Ovary (tissue), 7 donors: ENCODE measurements at regions not wholly inside any gene's neighbourhood (a gene's known extent, or its start where the extent isn't known, plus 50 kb on each side); places are given as distances from the start of the nearest gene placed in this dataset.

Experiments used
- DNase-seq, 5 donors: peaks; one replicate each; pipeline ENCODE4 v3.0.0-alpha.2; 2019 to 2020
- H3K27ac ChIP-seq, 2 donors: fragments of 200-600 bp; one replicate each; pipeline versions ENCODE4 v1.5.1 to v1.8.0; 2019 to 2022
- H3K27me3 ChIP-seq: fragments of 200-600 bp; one replicate; pipeline ENCODE4 v1.8.0; 2022
- H3K36me3 ChIP-seq: fragments of 200-600 bp; sonication (generic); one replicate; pipeline ENCODE4 v1.5.1; 2019
- H3K4me1 ChIP-seq: one replicate; pipeline ENCODE4 v1.8.1; 2013; ENCODE audit warnings: mild to moderate bottlenecking, moderate library complexity; ENCODE audit not compliant: insufficient read depth
- H3K4me3 ChIP-seq: fragments of 200-600 bp; sonication (generic); one replicate; pipeline ENCODE4 v1.5.1; 2017
- H3K9me3 ChIP-seq, 2 donors: fragments of 200-600 bp in 1 of 2; sonication (generic) in 1 of 2; one replicate each; pipeline versions ENCODE4 v1.5.1 to v1.8.1; 2013 to 2019; ENCODE audit warnings: mild to moderate bottlenecking in 1 of 2, moderate library complexity in 1 of 2
- CTCF ChIP-seq, 3 donors: fragments of 450-650 bp in 2 of 3; fragments of 200-600 bp in 1 of 3; IDR thresholded peaks; one replicate each; pipeline versions ENCODE4 v1.5.1 to v1.8.0; 2016 to 2022; ENCODE audit warnings: antibody characterized with exemption in 3 of 3, mild to moderate bottlenecking in 1 of 3
- EP300 ChIP-seq: sonication (generic); formaldehyde crosslinking; IDR thresholded peaks from one replicate; pipeline ENCODE4 v1.6.1; 2017; ENCODE audit warnings: antibody characterized with exemption
- POLR2A ChIP-seq: fragments of 450-650 bp; IDR thresholded peaks from one replicate; pipeline ENCODE4 v1.6.1; 2017; ENCODE audit warnings: antibody characterized with exemption, mild to moderate bottlenecking, moderate library complexity
- WGBS, 3 donors: extraction: QIAGEN DNeasy Blood & Tissue Kit in 1 of 3; methylation state at CpG; one replicate each; pipeline versions ENCODE4 v1.1.5 to v1.1.7; 2013 to 2017; 5-methylcytosine and 5-hydroxymethylcytosine counted together
- intact Hi-C, 4 donors: fragments of 100-400 bp; cut with DNase I; formaldehyde crosslinking; loops; one replicate each; pipeline versions ENCODE4 v1.11.0 to v1.15.1; 2022 to 2023
- donor health status: DM: no; HTN: no; CAD: no; lungs with moderate emphysema.
- donor health status: DM: no; HTN: no; CAD: no.
- donor health status: Bipolar disorder and iron deficiency.
- donor health status: DM: no; HTN: no; CAD: no.
- donor health status: DM: yes; HTN: yes; CAD: no.

- H3K9me3 ChIP-seq: no peaks in the 10 kb centered on the region
- H3K36me3 ChIP-seq: no peaks in the 10 kb centered on the region
- peaks cover 2% of the 10 kb centered on the region for H3K4me1 ChIP-seq
- no peak overlapping the region for H3K4me3 ChIP-seq
- no peak for DNase-seq
- H3K27me3 ChIP-seq: no peaks in the 10 kb centered on the region
- 89 to 95% (median 89%) methylated on average over 3 of the region's 3 CpGs for WGBS, 3 donors
- intact Hi-C loops: no loop called here
- H3K27ac ChIP-seq: no peak overlapping the region
- TF ChIP-seq POLR2A (no peak), CTCF (IDR thresholded peaks at IDR 0.05) (no peak)
Measured at GRCh38 chr4:38491854-38492478, 172.0 kb upstream of the KLF3 start.

GRCh38 chr4:38493066-38493465 is 170.9 kb upstream of the KLF3 start:
- Histone ChIP-seq H3K4me1 (peaks cover 2% of the 10 kb centered on the region), H3K27ac (no peak overlapping the region), H3K4me3 (no peak overlapping the region), H3K9me3 (no peaks in the 10 kb centered on the region), H3K27me3 (no peaks in the 10 kb centered on the region), H3K36me3 (no peaks in the 10 kb centered on the region)
- intact Hi-C loops: no loop called here
- TF ChIP-seq POLR2A (no peak), CTCF (IDR thresholded peaks at IDR 0.05) (no peak), EP300 (no peak)
- DNase-seq: no peak

GRCh38 chr4:38495446-38495845 is 168.6 kb upstream of the KLF3 start:
- TF ChIP-seq EP300: no peak
- WGBS, 3 donors: 73 to 91% (median 87%) methylated on average over 3 of the region's 3 CpGs
- H3K4me1 ChIP-seq: no peaks in the 10 kb centered on the region
- intact Hi-C loops: no loop called here
- no peak for DNase-seq
- H3K36me3 ChIP-seq: no peaks in the 10 kb centered on the region
- H3K9me3 ChIP-seq: no peaks in the 10 kb centered on the region
- no peaks in the 10 kb centered on the region for H3K27me3 ChIP-seq
- H3K4me3 ChIP-seq: no peak overlapping the region
- no peak overlapping the region for H3K27ac ChIP-seq

GRCh38 chr4:38497121-38497520 is 166.9 kb upstream of the KLF3 start:
- TF ChIP-seq CTCF (IDR thresholded peaks at IDR 0.05) (no peak), POLR2A (no peak), EP300 (no peak)
- Histone ChIP-seq H3K36me3 (no peaks in the 10 kb centered on the region), H3K27ac (no peak overlapping the region), H3K27me3 (no peaks in the 10 kb centered on the region), H3K4me3 (no peak overlapping the region), H3K9me3 (no peaks in the 10 kb centered on the region), H3K4me1 (no peaks in the 10 kb centered on the region)
- intact Hi-C loops: no loop called here
- WGBS, 3 donors: 86 to 88% (median 87%) methylated on average over 3 of the region's 3 CpGs
- DNase-seq: no peak

- 80 to 83% (median 81%) methylated on average over 1 of the region's 1 CpG for WGBS, 3 donors
- H3K4me1 ChIP-seq: no peaks in the 10 kb centered on the region
- no peaks in the 10 kb centered on the region for H3K27me3 ChIP-seq
- H3K36me3 ChIP-seq: no peaks in the 10 kb centered on the region
- no peak overlapping the region for H3K4me3 ChIP-seq
- TF ChIP-seq CTCF (IDR thresholded peaks at IDR 0.05) (no peak), POLR2A (no peak), EP300 (no peak)
- H3K27ac ChIP-seq: no peak overlapping the region
- intact Hi-C loops: no loop called here
- no peaks in the 10 kb centered on the region for H3K9me3 ChIP-seq
- no peak for DNase-seq
Measured at GRCh38 chr4:38499101-38499500, 164.9 kb upstream of the KLF3 start.
